ENCODE measurements at regions not wholly inside any gene's neighbourhood (a gene's known extent, or its start where the extent isn't known, plus 50 kb on each side); places are given as distances from the start of the nearest gene placed in this dataset.

- TF ChIP-seq POLR2A (IDR thresholded peaks at IDR 0.05) (no peak), CTCF (IDR thresholded peaks at IDR 0.05) (no peak)
Observed at GRCh38 chr22:27152033-27152432, 494.6 kb downstream of the MIAT start.

Measured in Peyer's patch (tissue), 4 donors.